Brain pericyte (primary cell): ENCODE measurements at regions not wholly inside any gene's neighbourhood (a gene's known extent, or its start where the extent isn't known, plus 50 kb on each side); places are given as distances from the start of the nearest gene placed in this dataset.
"Not testable (repeated sequence)": the region's sequence is repeated elsewhere in the genome, so short reads cannot be mapped to it uniquely, and the experiment has no call there.

Experiments used
- DNase-seq: peaks from one replicate; pipeline ENCODE4 v3.0.0-alpha.2; 2012; ENCODE audit warnings: low read depth, low spot score

GRCh38 chr4:81375745-81376144 is 96.0 kb downstream of the RASGEF1B start:
- no peak for DNase-seq

- DNase-seq: no peak
Observed at GRCh38 chr4:81369886-81370285, 101.8 kb downstream of the RASGEF1B start.

DNA sequence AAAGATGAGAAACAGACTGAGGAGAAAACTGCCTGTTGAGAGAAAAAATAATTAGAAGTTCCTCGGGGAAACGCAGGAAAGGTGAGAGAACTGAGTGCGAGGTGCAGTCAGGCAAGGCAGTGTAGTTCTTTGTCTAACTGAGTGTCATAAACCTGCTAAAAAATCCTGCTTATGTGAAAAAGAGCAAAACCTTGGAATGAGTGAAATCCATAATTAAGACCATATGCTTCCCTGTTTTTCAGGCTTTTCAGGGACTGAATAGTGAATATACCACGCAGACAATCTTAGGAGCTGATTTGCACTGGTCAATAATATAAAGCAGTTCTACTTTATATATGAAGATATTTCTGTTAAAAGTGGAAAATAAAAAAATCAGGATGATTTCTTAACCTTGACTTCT is 104.9 kb downstream of the RASGEF1B start:
- no peak for DNase-seq

DNA sequence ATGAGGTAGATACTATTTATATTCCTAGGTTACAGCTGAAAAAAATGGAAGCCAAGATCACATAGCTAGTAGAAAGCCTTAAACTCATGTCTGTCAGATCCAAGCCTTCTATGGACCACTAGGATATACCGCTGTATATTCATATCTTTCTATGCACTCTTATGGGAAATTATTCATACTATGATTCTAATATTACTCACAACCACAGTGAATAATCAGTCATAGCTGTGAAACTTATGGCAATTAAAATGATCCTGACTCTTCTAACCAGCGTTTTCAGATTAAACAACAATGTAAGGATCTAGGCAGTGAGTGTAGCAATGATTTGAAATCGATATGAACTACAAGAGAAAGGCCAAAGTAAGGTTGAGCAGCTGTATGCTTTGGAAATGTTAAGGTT is 111.0 kb downstream of the RASGEF1B start:
- DNase-seq: no peak

- no peak for DNase-seq
Observed at GRCh38 chr4:81359207-81359606, 112.5 kb downstream of the RASGEF1B start.

- DNase-seq: no peak
Observed at GRCh38 chr4:81358154-81358553, 113.6 kb downstream of the RASGEF1B start.

DNA sequence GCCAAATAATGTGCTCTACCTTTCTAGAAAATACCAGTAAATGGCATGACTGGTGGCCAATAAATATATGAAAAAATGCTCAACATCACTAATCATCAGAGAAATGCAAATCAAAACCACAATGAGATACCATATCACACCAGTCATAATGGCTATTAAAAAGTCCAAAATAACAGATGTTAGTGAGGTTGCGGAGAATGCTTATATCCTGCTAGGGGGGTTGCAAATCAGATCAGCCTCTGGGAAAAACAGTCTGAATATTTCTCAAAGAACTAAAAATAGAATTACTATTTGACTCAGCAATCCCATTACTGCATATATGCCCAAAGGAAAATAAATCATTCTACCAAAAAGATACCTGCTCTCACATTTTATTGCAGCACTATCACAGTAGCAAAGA is 115.1 kb downstream of the RASGEF1B start:
- DNase-seq: no peak

DNA sequence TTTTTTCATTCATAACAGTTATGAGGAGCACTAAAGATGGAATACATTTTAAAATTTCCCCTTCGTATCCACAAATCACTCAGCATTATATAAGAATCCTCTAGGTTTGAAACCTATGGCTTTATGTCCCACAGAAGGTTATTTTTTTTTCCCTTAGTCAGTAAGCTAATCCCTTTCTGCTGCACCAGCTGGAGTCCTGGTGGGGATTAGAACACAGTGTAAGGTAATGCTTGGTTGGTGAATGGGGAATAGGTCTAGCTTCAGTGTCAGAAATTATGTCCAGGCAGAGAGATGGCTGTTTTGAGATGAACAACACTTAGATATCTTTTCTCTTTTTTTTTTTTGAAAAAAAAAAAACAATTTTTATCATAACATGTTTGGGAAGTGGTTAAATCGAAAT is 116.6 kb downstream of the RASGEF1B start:
- no peak for DNase-seq

DNA sequence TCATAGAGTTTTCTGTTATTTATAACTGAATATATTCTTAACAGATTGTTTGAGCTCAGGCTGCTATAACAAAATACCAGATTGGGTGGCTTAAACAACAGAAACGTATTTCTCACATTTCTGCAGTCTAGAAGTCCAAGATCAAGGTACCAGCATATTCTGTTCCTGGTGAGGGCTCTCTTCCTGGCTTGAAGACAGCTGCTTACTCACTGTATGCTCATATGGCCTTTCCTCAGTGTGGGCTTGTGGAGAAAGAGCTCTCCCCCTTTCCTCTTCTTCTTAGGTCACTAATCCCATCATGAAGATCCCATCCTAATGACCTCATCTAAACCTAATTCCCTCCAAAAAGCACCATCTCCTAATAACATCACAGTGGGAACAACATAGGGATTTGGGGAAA is 117.8 kb downstream of the RASGEF1B start:
- DNase-seq: no peak

DNA sequence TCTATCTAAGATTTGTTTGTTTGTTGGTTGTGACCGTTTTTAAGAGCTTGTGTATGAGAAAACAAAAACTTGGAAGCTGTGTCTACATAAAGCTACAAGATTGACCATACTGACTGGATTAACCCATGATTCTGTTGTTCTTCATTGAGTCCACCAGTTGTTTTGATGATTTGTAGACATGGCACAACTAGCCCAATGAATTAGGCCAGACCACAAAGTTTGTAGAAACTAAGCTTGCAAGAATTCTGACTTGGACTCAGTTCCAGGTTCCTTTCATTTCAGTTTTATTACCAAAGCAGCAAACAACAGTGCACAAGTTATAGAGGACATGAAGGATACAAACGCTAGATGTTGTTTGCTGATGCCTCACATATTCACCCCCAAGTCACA is 119.3 kb downstream of the RASGEF1B start:
- DNase-seq: no peak

GRCh38 chr4:81351654-81352445 is 119.9 kb downstream of the RASGEF1B start:
- peak; percentile 33 for DNase-seq

DNA sequence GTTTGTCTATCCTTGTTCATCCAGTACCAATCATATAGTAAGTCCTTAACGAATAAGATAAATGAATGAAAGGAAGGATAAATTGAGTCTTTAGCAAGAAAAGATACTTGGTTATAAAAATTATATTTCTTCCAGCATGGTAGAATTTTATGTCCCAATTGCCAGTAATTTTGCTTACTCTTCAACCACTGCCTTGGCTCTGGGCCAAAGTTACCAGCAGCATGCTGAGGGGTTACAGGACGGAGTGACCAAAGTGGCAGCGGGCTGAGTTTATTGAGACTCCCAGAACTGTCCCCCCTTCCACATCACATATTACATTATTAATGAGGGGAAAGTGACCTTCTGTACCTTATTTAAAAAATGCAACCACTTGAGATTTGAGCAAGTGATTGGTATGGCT is 121.7 kb downstream of the RASGEF1B start:
- DNase-seq: no peak

- DNase-seq: no peak
Observed at GRCh38 chr4:81348778-81349094, 123.0 kb downstream of the RASGEF1B start.

- no peak for DNase-seq
Observed at GRCh38 chr4:81348086-81348777, 123.5 kb downstream of the RASGEF1B start.

DNA sequence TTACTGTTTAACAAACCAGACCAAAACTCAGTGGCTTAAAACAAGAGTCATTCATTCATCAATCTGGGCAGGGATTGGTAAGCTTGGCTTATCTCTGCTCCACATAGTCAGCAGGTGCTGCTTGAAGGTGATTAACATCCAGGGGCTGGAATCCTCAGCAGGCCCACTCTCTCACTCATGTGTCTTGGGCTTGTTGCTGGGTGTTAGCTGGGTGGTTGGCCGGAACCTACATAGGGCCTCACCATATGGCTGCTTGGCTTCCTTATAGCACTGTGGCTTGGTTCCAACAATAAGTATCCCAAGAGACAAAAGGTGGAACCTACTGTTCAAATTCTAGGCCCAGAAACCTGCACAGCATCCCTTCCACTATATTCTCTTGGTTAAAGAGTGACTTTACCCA is 125.0 kb downstream of the RASGEF1B start:
- no peak for DNase-seq

DNA sequence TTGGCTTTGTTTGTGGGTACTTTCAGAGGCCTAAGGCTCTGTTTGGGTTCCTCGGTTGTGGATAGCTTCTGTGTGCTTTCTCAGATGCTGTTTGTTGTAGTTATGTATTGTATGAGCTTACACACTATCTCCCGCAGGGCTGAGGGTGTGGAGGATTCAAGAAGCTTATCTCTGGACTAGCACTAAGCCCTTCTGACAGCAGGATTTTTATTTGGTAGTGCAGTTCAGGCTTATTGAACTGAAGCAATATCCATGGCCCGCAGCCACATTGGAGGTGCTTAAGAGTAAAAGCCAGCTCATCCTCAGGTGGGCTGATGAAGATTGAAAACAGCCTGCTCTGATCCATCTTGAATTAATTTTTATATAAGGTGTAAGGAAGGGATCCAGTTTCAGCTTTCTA is 128.2 kb downstream of the RASGEF1B start:
- DNase-seq: no peak

- DNase-seq: no peak
Observed at GRCh38 chr4:81343046-81343445, 128.0 kb upstream of the PRKG2 start.

DNA sequence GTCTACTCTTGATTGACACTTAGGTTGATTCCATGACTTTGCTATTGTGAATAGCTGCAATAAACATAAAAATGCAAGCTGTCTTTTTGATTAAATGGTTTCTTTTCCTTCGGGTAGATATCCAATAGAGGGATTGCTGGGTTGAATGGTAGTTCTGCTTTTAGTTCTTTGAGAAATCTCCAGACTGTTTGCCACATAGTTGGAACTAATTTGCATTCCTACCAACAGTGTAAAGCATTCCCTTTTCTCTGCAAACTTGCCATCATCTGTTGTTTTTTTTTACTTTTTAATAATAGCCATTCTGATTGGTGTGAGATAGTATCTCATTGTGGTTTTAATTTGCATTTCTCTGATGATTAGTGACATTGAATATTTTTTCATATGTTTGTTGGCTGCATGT is 122.2 kb upstream of the PRKG2 start:
- DNase-seq: no peak

- DNase-seq: no peak
Observed at GRCh38 chr4:81335122-81335912, 120.3 kb upstream of the PRKG2 start.

GRCh38 chr4:81330018-81330417 is 115.0 kb upstream of the PRKG2 start:
- DNase-seq: no peak

GRCh38 chr4:81326581-81326980 is 111.6 kb upstream of the PRKG2 start:
- DNase-seq: no peak

GRCh38 chr4:81324594-81324993 is 109.6 kb upstream of the PRKG2 start:
- DNase-seq: not testable (repeated sequence)

- DNase-seq: no peak
Observed at GRCh38 chr4:81319657-81320056, 104.6 kb upstream of the PRKG2 start.
